ENCODE measurements at regions not wholly inside any gene's neighbourhood (a gene's known extent, or its start where the extent isn't known, plus 50 kb on each side); places are given as distances from the start of the nearest gene placed in this dataset.

DNA sequence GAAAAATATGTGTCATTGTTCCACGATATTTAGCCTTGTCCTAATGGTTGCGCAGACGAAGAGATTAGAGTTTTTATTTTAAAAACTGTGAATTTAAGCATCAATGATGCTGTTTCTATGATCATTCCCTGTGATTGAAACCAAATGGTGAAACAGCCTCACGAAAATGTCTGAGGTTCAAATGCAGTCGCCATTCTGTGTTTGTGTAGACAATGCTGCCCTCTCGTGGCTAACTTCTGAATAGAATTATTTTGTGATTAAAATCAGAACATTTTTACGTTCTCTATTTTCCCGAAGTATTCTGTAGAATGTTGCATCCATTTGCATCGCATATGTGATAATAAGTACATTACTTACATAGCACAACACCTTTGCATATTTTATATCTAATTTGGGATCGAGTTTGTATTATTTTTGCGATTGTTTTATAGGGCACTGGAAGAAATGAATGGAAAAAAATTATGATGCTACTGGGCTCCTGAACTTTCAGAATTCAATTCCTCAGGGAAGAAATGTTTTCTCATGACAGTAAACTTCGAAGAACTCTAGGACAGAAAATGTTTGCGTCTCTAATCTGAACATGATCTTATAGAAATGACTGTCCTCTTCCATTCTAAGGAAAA, 54.8 kb upstream of the CREB1 start:
- CTCF ChIA-PET, result no interaction called here
- Mint-ChIP-seq H3K9me3 (ENCODE audit: low read depth, unreplicated experiment) (no peaks in the 10 kb centered on the region), H3K36me3 (ENCODE audit: insufficient read depth, unreplicated experiment) (no peaks in the 10 kb centered on the region), H3K27ac (ENCODE audit: unreplicated experiment) (no peak overlapping the region), H3K4me1 (ENCODE audit: low read depth, unreplicated experiment) (peaks cover 16% of the 10 kb centered on the region), H3K4me3 (ENCODE audit: low read depth, unreplicated experiment) (no peak overlapping the region), H3K27me3 (ENCODE audit: unreplicated experiment) (no peaks in the 10 kb centered on the region)
- intact Hi-C loops (cut with micrococcal nuclease; ENCODE audit: unreplicated experiment), result loop anchor here (1.0 to 10.0 kb wide), 4 partner anchors 410 to 783 kb away; no protein-coding TSS in a partner anchor
- TF ChIP-seq, protein P1, sequence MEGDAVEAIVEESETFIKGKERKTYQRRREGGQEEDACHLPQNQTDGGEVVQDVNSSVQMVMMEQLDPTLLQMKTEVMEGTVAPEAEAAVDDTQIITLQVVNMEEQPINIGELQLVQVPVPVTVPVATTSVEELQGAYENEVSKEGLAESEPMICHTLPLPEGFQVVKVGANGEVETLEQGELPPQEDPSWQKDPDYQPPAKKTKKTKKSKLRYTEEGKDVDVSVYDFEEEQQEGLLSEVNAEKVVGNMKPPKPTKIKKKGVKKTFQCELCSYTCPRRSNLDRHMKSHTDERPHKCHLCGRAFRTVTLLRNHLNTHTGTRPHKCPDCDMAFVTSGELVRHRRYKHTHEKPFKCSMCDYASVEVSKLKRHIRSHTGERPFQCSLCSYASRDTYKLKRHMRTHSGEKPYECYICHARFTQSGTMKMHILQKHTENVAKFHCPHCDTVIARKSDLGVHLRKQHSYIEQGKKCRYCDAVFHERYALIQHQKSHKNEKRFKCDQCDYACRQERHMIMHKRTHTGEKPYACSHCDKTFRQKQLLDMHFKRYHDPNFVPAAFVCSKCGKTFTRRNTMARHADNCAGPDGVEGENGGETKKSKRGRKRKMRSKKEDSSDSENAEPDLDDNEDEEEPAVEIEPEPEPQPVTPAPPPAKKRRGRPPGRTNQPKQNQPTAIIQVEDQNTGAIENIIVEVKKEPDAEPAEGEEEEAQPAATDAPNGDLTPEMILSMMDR (IDR thresholded peaks at IDR 0.05; ENCODE audit: unreplicated experiment), result peak; percentile 72
- BruUV-seq (replicated peaks), result no TSS peak
- DNase-seq, result peak; percentile 48

DNA sequence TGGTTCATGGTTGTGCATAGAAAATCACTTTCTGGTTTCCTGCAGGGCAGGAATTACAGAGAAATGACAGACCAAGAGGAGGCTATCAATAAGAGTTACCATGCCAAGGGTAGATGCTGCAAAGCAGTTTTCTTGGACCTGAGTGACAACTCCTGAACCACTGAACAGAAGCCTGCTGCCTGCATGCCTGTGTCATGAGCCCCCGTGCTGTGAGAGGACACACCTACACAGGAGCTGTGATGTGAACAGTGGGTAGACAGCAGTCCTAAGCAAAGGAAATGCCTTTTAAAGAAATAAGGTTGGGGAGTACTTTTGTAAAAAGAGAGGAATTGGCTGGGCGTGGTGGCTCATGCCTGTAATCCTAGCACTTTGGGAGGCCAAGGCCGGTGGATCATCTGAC, 54.2 kb upstream of the CREB1 start:
- Mint-ChIP-seq H3K4me1 (ENCODE audit: low read depth, unreplicated experiment) (peaks cover 16% of the 10 kb centered on the region), H3K9me3 (ENCODE audit: low read depth, unreplicated experiment) (no peaks in the 10 kb centered on the region), H3K36me3 (ENCODE audit: insufficient read depth, unreplicated experiment) (no peaks in the 10 kb centered on the region), H3K4me3 (ENCODE audit: low read depth, unreplicated experiment) (no peak overlapping the region), H3K27me3 (ENCODE audit: unreplicated experiment) (no peaks in the 10 kb centered on the region), H3K27ac (ENCODE audit: unreplicated experiment) (no peak overlapping the region)
- TF ChIP-seq, protein P1 (IDR thresholded peaks at IDR 0.05; ENCODE audit: unreplicated experiment), result no peak
- BruUV-seq (replicated peaks), result no TSS peak
- no peak for DNase-seq
- intact Hi-C loops (cut with micrococcal nuclease; ENCODE audit: unreplicated experiment), result loop anchor here (1.0 to 10.0 kb wide), 4 partner anchors 411 to 783 kb away; no protein-coding TSS in a partner anchor
- CTCF ChIA-PET, result no interaction called here

DNA sequence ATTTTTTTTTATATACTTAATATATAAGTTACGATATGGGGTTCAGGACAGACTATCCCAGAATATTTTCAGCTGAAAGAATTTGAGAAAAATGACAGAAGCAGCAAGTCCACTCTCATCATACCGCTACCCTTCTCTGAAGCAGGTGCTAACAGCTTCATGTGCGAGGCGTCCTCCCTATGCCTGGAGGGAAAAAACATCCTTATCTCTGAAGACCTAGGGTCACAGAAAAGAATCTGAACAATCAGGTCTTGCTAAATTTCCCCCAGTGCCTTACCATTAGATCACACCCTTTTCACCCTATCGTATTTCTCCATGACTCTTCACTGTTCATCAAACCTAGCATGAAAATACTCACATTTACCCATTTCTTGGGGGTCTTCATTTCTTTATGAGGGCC, 51.9 kb upstream of the CREB1 start:
- no peaks in the 10 kb centered on the region for H3K9me3 Mint-ChIP-seq (ENCODE audit: low read depth, unreplicated experiment)
- TF ChIP-seq, protein P1 (IDR thresholded peaks at IDR 0.05; ENCODE audit: unreplicated experiment), result no peak
- no peak overlapping the region for H3K27ac Mint-ChIP-seq (ENCODE audit: unreplicated experiment)
- H3K4me1 Mint-ChIP-seq (ENCODE audit: low read depth, unreplicated experiment), result peaks cover 16% of the 10 kb centered on the region
- DNase-seq, result no peak
- H3K36me3 Mint-ChIP-seq (ENCODE audit: insufficient read depth, unreplicated experiment), result no peaks in the 10 kb centered on the region
- H3K27me3 Mint-ChIP-seq (ENCODE audit: unreplicated experiment), result no peaks in the 10 kb centered on the region
- CTCF ChIA-PET, result no interaction called here
- no TSS peak for BruUV-seq (replicated peaks)
- H3K4me3 Mint-ChIP-seq (ENCODE audit: low read depth, unreplicated experiment), result no peak overlapping the region
- intact Hi-C loops (cut with micrococcal nuclease; ENCODE audit: unreplicated experiment), result loop anchor here (5.0 to 10.0 kb wide), 2 partner anchors 413 to 786 kb away; no protein-coding TSS in a partner anchor

DNA sequence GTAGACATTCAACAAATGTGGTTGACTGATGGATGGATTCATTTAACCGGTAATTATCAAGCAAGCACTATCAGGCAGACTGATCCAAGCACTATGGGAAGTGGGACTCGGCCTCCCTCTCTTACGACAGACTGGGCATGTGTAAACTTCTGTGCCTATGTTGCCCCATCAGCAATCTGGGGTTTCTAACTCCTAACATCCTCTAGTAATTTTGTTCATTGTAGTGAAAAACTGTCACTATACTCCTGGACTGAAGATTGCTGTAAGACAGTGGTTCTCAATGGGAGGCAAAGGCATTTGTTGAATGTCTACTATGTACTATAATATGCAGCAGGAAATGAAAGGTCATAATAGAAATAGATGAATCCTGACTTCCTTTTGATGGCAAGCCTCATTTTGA, 51.2 kb upstream of the CREB1 start:
- intact Hi-C loops (cut with micrococcal nuclease; ENCODE audit: unreplicated experiment), result loop anchor here (5.0 to 10.0 kb wide), 2 partner anchors 414 to 786 kb away; no protein-coding TSS in a partner anchor
- BruUV-seq (replicated peaks), result no TSS peak
- peaks cover 16% of the 10 kb centered on the region for H3K4me1 Mint-ChIP-seq (ENCODE audit: low read depth, unreplicated experiment)

More for the DNA sequence above, 51.2 kb upstream of the CREB1 start:
- TF ChIP-seq, protein P1 (IDR thresholded peaks at IDR 0.05; ENCODE audit: unreplicated experiment), result no peak
- Mint-ChIP-seq H3K27ac (ENCODE audit: unreplicated experiment) (no peak overlapping the region), H3K4me3 (ENCODE audit: low read depth, unreplicated experiment) (no peak overlapping the region), H3K9me3 (ENCODE audit: low read depth, unreplicated experiment) (no peaks in the 10 kb centered on the region), H3K27me3 (ENCODE audit: unreplicated experiment) (no peaks in the 10 kb centered on the region), H3K36me3 (ENCODE audit: insufficient read depth, unreplicated experiment) (no peaks in the 10 kb centered on the region)
- no peak for DNase-seq
- CTCF ChIA-PET, result no interaction called here
